ENCODE measurements at regions not wholly inside any gene's neighbourhood (a gene's known extent, or its start where the extent isn't known, plus 50 kb on each side); places are given as distances from the start of the nearest gene placed in this dataset.
A peak's percentile ranks its signal among the peaks of the same experiment; 100 is the strongest.

DNA sequence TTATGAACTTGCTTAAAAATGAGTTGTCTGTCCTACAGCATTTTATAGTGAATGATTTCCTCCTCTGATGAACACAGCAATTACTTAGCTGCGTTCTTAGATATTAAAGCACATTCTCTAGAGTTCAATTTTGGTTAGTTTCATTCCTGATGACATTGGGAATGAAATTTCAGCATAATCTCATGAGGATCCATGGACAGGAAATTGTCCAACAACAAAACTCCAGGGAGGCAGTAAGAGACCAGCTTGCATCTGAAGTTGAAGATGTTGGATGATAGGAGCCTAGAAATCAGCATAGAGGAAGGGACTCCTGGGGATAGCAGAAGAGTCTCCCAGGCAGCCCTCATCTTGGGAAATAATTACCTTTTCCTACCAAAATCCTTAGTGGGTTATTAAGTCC lies 128.7 kb upstream of the RAP1B start:
- Histone ChIP-seq H3K9ac (no peak overlapping the region), H3K27ac (ENCODE audit: low read depth in 2 of 2, low read length in 1 of 2) (peak overlapping the region in 1 of 2 experiments; percentile 2; a peak in 1 of 4 replicates)
- CTCF ChIA-PET = no interaction called here

DNA sequence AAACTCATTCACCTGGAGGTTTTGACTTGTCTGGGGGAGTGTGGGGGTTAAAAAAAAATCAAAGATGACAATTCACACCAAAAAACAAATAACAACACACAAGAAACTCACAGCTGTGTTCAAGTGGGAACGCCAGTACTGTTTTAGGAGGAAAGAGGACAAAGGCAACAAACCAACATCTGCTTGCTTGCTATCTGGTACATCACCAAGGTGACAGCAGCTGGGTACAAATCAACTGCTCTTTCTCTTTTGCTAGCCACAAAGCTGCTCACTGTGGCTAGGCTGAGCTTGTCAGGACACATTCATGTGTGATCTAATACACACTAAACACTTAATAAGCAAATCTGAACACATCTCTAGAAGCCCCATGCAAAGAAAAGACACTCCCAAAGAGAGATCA lies 128.0 kb upstream of the RAP1B start:
- CTCF ChIA-PET = no interaction called here

More for the DNA sequence above, 128.7 kb upstream of the RAP1B start:
- Histone ChIP-seq H3K4me2 (no peak overlapping the region), H3F3A (replicated peaks; ENCODE audit: insufficient read depth) (peaks cover 23% of the 10 kb centered on the region), H3K4me3 (ENCODE audit: low read depth in 2 of 2, low read length in 1 of 2) (no peak overlapping the region), H3K9me3 (no peaks in the 10 kb centered on the region), H3K4me1 (ENCODE audit: control insufficient read depth in 1 of 2, insufficient read depth in 2 of 2, low read depth in 1 of 2, low read length in 1 of 2) (peaks cover 5 to 37% of the 10 kb centered on the region in 2 experiments), H4K20me1 (ENCODE audit: insufficient read depth) (no peaks in the 10 kb centered on the region), H3K9me2 (no peaks in the 10 kb centered on the region), H2AFZ (ENCODE audit: low read depth) (no peak overlapping the region), H3K79me2 (ENCODE audit: insufficient read depth) (no peaks in the 10 kb centered on the region), H3K27me3 (ENCODE audit: insufficient read depth) (no peaks in the 10 kb centered on the region), H3K36me3 (replicated peaks in 1 of 2; ENCODE audit: control insufficient read depth in 1 of 2, insufficient read depth in 2 of 2, low read length in 1 of 2) (no peaks in the 10 kb centered on the region)
- DNase-seq = no peak
- no peak for TF ChIP-seq ELF1 (IDR thresholded peaks at IDR 0.05)
- no peak for TF ChIP-seq TAF1 (IDR thresholded peaks at IDR 0.05; ENCODE audit: borderline replicate concordance, low read depth, low read length)
- no peak for TF ChIP-seq SMC3 (IDR thresholded peaks at IDR 0.05; ENCODE audit: low read depth, low read length)
- no peak for TF ChIP-seq SIN3A (IDR thresholded peaks at IDR 0.05; ENCODE audit: borderline replicate concordance, low read depth, low read length)
- TF ChIP-seq EZH2phosphoT487 (IDR thresholded peaks at IDR 0.05; ENCODE audit: borderline replicate concordance, low read depth) = no peak
- TF ChIP-seq, protein P1, sequence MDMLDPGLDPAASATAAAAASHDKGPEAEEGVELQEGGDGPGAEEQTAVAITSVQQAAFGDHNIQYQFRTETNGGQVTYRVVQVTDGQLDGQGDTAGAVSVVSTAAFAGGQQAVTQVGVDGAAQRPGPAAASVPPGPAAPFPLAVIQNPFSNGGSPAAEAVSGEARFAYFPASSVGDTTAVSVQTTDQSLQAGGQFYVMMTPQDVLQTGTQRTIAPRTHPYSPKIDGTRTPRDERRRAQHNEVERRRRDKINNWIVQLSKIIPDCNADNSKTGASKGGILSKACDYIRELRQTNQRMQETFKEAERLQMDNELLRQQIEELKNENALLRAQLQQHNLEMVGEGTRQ (IDR thresholded peaks at IDR 0.05; ENCODE audit: borderline replicate concordance, low read depth, low read length) = no peak
- no peak for TF ChIP-seq MEF2A (IDR thresholded peaks at IDR 0.05; ENCODE audit: borderline replicate concordance, low read depth)
- no peak for TF ChIP-seq EP300 (IDR thresholded peaks at IDR 0.05; ENCODE audit: borderline replicate concordance in 1 of 2, low read depth in 1 of 2, low read length in 1 of 2)
- TF ChIP-seq, protein P2, sequence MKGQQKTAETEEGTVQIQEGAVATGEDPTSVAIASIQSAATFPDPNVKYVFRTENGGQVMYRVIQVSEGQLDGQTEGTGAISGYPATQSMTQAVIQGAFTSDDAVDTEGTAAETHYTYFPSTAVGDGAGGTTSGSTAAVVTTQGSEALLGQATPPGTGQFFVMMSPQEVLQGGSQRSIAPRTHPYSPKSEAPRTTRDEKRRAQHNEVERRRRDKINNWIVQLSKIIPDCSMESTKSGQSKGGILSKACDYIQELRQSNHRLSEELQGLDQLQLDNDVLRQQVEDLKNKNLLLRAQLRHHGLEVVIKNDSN (IDR thresholded peaks at IDR 0.05; ENCODE audit: borderline replicate concordance, low read depth) = no peak
- TF ChIP-seq RXRA (IDR thresholded peaks at IDR 0.05; ENCODE audit: borderline replicate concordance, low read depth) = no peak
- 94% methylated on average over 1 of the region's 1 CpG for WGBS (ENCODE audit: low lambda C conversion rate)
- POLR2A ChIA-PET = no interaction called here

More for the DNA sequence above, 128.0 kb upstream of the RAP1B start:
- Histone ChIP-seq H2AFZ (ENCODE audit: low read depth) (peak overlapping the region; percentile 12; the same call in 1 of the 2 replicates), H3K79me2 (ENCODE audit: insufficient read depth) (no peaks in the 10 kb centered on the region), H3K9me2 (no peaks in the 10 kb centered on the region), H3K4me2 (no peak overlapping the region; the same call in 1 of the 2 replicates), H3K4me3 (ENCODE audit: low read depth in 2 of 2, low read length in 1 of 2) (no peak overlapping the region), H3K27me3 (ENCODE audit: insufficient read depth) (no peaks in the 10 kb centered on the region), H4K20me1 (ENCODE audit: insufficient read depth) (no peaks in the 10 kb centered on the region), H3K36me3 (replicated peaks in 1 of 2; ENCODE audit: control insufficient read depth in 1 of 2, insufficient read depth in 2 of 2, low read length in 1 of 2) (no peaks in the 10 kb centered on the region), H3K4me1 (ENCODE audit: control insufficient read depth in 1 of 2, insufficient read depth in 2 of 2, low read depth in 1 of 2, low read length in 1 of 2) (peaks cover 5 to 37% of the 10 kb centered on the region in 2 experiments), H3K27ac (ENCODE audit: low read depth in 2 of 2, low read length in 1 of 2) (peak overlapping the region in 1 of 2 experiments; percentile 75; a peak in 1 of 4 replicates), H3K9me3 (no peaks in the 10 kb centered on the region), H3F3A (replicated peaks; ENCODE audit: insufficient read depth) (peaks cover 23% of the 10 kb centered on the region), H3K9ac (no peak overlapping the region)
- 95% methylated on average over 1 of the region's 1 CpG for WGBS (ENCODE audit: low lambda C conversion rate)
- POLR2A ChIA-PET = no interaction called here
- TF ChIP-seq EZH2phosphoT487 (IDR thresholded peaks at IDR 0.05; ENCODE audit: borderline replicate concordance, low read depth) (no peak), NFIC (IDR thresholded peaks at IDR 0.05; ENCODE audit: borderline replicate concordance) (no peak), FOXJ3 (CRISPR knock-in tag; IDR thresholded peaks at IDR 0.05) (no peak), REST (IDR thresholded peaks at IDR 0.05; ENCODE audit: low read depth, low read length) (no peak), GABPA (IDR thresholded peaks at IDR 0.05; ENCODE audit: low read depth) (no peak), JUND (IDR thresholded peaks at IDR 0.05) (no peak), RAD21 (IDR thresholded peaks at IDR 0.05; ENCODE audit: low read length) (no peak), FOSL2 (IDR thresholded peaks at IDR 0.05; ENCODE audit: borderline replicate concordance, low read depth) (no peak), RXRA (IDR thresholded peaks at IDR 0.05; ENCODE audit: borderline replicate concordance, low read depth) (no peak)
- DNase-seq = no peak
